ENCODE measurements at regions not wholly inside any gene's neighbourhood (a gene's known extent, or its start where the extent isn't known, plus 50 kb on each side); places are given as distances from the start of the nearest gene placed in this dataset.

- no peak overlapping the region for H3K4me3 ChIP-seq
- DNase-seq (peak in 3 of 4 donors; percentile 37 to 49 (median 39)), ATAC-seq (no peak)
- H3K4me1 ChIP-seq = peaks cover 11% of the 10 kb centered on the region
- intact Hi-C loops (cut with DNase I) = no loop called here
- H3K9me3 ChIP-seq = no peaks in the 10 kb centered on the region
- H3K27me3 ChIP-seq = no peaks in the 10 kb centered on the region
- no peaks in the 10 kb centered on the region for H3K36me3 ChIP-seq (replicated peaks in 1 of 2; ENCODE audit: insufficient read depth in 1 of 2, low read depth in 2 of 2)
- TF ChIP-seq POLR2A (IDR thresholded peaks at IDR 0.05) (no peak), CTCF (IDR thresholded peaks at IDR 0.05) (no peak)
- 66 to 68% methylated on average over 9 to 10 of the region's 13 CpGs for WGBS, 2 donors
- no peak overlapping the region for H3K27ac ChIP-seq
Observed at GRCh38 chr2:120959426-120959825, 223.8 kb downstream of the GLI2 start.

GRCh38 chr2:120960770-120961366 is 225.2 kb downstream of the GLI2 start:
- Histone ChIP-seq H3K4me1 (no peaks in the 10 kb centered on the region), H3K9me3 (no peaks in the 10 kb centered on the region), H3K4me3 (no peak overlapping the region), H3K27ac (no peak overlapping the region), H3K27me3 (no peaks in the 10 kb centered on the region), H3K36me3 (replicated peaks in 1 of 2; ENCODE audit: insufficient read depth in 1 of 2, low read depth in 2 of 2) (no peaks in the 10 kb centered on the region)
- no peak for ATAC-seq
- WGBS, 2 donors = 86 to 90% methylated on average over 12 to 13 of the region's 13 CpGs
- TF ChIP-seq POLR2A (IDR thresholded peaks at IDR 0.05) (no peak), CTCF (IDR thresholded peaks at IDR 0.05) (no peak)
- DNase-seq = no peak
- intact Hi-C loops (cut with DNase I) = no loop called here

GRCh38 chr2:120961396-120961795 is 225.7 kb downstream of the GLI2 start:
- Histone ChIP-seq H3K36me3 (replicated peaks in 1 of 2; ENCODE audit: insufficient read depth in 1 of 2, low read depth in 2 of 2) (no peaks in the 10 kb centered on the region), H3K27ac (no peak overlapping the region), H3K4me3 (no peak overlapping the region), H3K27me3 (no peaks in the 10 kb centered on the region), H3K4me1 (no peaks in the 10 kb centered on the region), H3K9me3 (no peaks in the 10 kb centered on the region)
- intact Hi-C loops (cut with DNase I) = no loop called here
- 65 to 73% methylated on average over 10 to 11 of the region's 11 CpGs for WGBS, 2 donors
- ATAC-seq = no peak
- no peak for DNase-seq
- TF ChIP-seq POLR2A (IDR thresholded peaks at IDR 0.05) (no peak), CTCF (IDR thresholded peaks at IDR 0.05) (no peak)

- Histone ChIP-seq H3K27ac (no peak overlapping the region), H3K4me1 (no peaks in the 10 kb centered on the region), H3K4me3 (no peak overlapping the region), H3K27me3 (no peaks in the 10 kb centered on the region), H3K36me3 (replicated peaks in 1 of 2; ENCODE audit: insufficient read depth in 1 of 2, low read depth in 2 of 2) (no peaks in the 10 kb centered on the region), H3K9me3 (no peaks in the 10 kb centered on the region)
- no peak for DNase-seq
- ATAC-seq = no peak
- TF ChIP-seq POLR2A (IDR thresholded peaks at IDR 0.05) (no peak), CTCF (IDR thresholded peaks at IDR 0.05) (no peak)
- WGBS, 2 donors = 72 to 87% methylated on average over 12 of the region's 12 CpGs
- intact Hi-C loops (cut with DNase I) = no loop called here
Observed at GRCh38 chr2:120963997-120964705, 228.5 kb downstream of the GLI2 start.

- DNase-seq = no peak
- no peaks in the 10 kb centered on the region for H3K4me1 ChIP-seq
- 74 to 94% methylated on average over 2 of the region's 2 CpGs for WGBS, 2 donors
- no peak for TF ChIP-seq POLR2A (IDR thresholded peaks at IDR 0.05)
- H3K9me3 ChIP-seq = no peaks in the 10 kb centered on the region
- H3K27ac ChIP-seq = no peak overlapping the region
- no peaks in the 10 kb centered on the region for H3K27me3 ChIP-seq
- intact Hi-C loops (cut with DNase I) = no loop called here
- H3K36me3 ChIP-seq (replicated peaks in 1 of 2; ENCODE audit: insufficient read depth in 1 of 2, low read depth in 2 of 2) = no peaks in the 10 kb centered on the region
- no peak overlapping the region for H3K4me3 ChIP-seq
- no peak for ATAC-seq
Observed at GRCh38 chr2:120964819-120965218, 229.2 kb downstream of the GLI2 start.
